ENCODE measurements at regions not wholly inside any gene's neighbourhood (a gene's known extent, or its start where the extent isn't known, plus 50 kb on each side); places are given as distances from the start of the nearest gene placed in this dataset.

DNA sequence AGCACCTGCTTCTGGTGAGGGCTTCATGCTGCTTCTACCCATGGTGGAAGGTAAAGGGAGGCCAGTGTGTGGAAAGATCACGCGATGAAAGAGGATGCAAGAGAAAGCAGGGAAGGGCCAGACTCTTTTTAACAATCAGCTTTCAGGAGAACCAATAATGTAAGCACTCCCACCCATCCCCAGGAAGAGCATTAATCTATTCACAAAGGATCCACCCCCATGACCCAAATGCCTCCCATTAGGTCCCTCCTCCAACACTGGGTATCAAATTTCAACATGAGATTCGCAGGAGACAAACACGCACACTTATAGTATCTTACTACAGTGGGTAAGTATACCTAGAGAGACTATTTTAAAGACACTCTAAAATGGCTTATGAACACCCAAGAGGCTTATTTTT is 80.5 kb upstream of the TMCC3 start:
- no peaks in the 10 kb centered on the region for H3K9me3 ChIP-seq (ENCODE audit: low read length)
- TF ChIP-seq EZH2 (IDR thresholded peaks at IDR 0.05; ENCODE audit: borderline replicate concordance, low read length): no peak
- TF ChIP-seq, protein P1, sequence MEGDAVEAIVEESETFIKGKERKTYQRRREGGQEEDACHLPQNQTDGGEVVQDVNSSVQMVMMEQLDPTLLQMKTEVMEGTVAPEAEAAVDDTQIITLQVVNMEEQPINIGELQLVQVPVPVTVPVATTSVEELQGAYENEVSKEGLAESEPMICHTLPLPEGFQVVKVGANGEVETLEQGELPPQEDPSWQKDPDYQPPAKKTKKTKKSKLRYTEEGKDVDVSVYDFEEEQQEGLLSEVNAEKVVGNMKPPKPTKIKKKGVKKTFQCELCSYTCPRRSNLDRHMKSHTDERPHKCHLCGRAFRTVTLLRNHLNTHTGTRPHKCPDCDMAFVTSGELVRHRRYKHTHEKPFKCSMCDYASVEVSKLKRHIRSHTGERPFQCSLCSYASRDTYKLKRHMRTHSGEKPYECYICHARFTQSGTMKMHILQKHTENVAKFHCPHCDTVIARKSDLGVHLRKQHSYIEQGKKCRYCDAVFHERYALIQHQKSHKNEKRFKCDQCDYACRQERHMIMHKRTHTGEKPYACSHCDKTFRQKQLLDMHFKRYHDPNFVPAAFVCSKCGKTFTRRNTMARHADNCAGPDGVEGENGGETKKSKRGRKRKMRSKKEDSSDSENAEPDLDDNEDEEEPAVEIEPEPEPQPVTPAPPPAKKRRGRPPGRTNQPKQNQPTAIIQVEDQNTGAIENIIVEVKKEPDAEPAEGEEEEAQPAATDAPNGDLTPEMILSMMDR (IDR thresholded peaks at IDR 0.05; ENCODE audit: low read length): no peak

DNA sequence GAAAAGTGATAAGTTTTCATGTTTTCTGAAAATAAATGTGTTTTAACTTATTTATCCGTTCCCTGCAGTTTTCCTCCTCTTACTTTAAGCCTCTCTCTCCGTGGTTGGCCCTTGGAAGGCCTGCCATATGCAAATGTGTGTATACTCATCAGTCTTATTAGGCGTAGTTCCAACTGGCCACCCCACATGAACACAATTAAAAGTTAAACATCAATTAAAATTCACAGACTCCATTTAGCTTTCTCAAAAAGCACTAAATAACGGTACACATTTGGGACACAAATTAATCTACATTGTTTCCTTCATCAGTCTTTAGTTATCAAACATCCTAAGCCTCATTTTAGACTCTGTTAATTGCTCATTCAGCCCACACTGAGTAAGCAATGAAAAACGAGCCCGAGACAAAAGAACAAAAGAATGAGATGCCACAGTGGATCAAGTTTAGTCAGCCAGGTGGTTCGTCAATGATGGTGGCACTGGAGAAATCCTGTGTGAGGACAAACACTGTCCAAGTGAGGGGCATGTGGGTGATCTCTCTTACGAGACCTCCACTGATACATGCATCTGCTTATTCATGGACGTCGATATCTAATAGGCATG is 76.0 kb upstream of the TMCC3 start:
- Histone ChIP-seq H3K4me2 (ENCODE audit: low read length) (no peak overlapping the region), H3K79me2 (ENCODE audit: insufficient read depth, low read length) (no peaks in the 10 kb centered on the region), H3K9me2 (ENCODE audit: low read depth, low read length) (no peaks in the 10 kb centered on the region), H3K27me3 (ENCODE audit: insufficient read depth, low read length) (no peaks in the 10 kb centered on the region; the same call in 1 of the 2 replicates), H3K4me3 (ENCODE audit: low read depth, low read length, poor library complexity, severe bottlenecking) (no peak overlapping the region), H4K20me1 (ENCODE audit: insufficient read depth, low read length) (no peaks in the 10 kb centered on the region), H3K36me3 (ENCODE audit: insufficient read depth, low read length) (no peaks in the 10 kb centered on the region), H3K27ac (ENCODE audit: low read depth, low read length, poor library complexity, severe bottlenecking) (no peak overlapping the region), H3K9ac (ENCODE audit: low read length) (no peak overlapping the region), H2AFZ (ENCODE audit: low read length) (no peak overlapping the region), H3K4me1 (ENCODE audit: insufficient read depth, low read length, severe bottlenecking) (peaks cover 4% of the 10 kb centered on the region), H3K9me3 (ENCODE audit: low read length) (no peaks in the 10 kb centered on the region), H3F3A (ENCODE audit: insufficient read depth, low read length) (no peaks in the 10 kb centered on the region)
- no peak for TF ChIP-seq EZH2 (IDR thresholded peaks at IDR 0.05; ENCODE audit: borderline replicate concordance, low read length)
- TF ChIP-seq, protein P1 (IDR thresholded peaks at IDR 0.05; ENCODE audit: low read length): no peak

More for the DNA sequence above, 80.5 kb upstream of the TMCC3 start:
- Histone ChIP-seq H3K79me2 (ENCODE audit: insufficient read depth, low read length) (no peaks in the 10 kb centered on the region), H3K9ac (ENCODE audit: low read length) (no peak overlapping the region), H3K4me2 (ENCODE audit: low read length) (no peak overlapping the region), H3K9me2 (ENCODE audit: low read depth, low read length) (no peaks in the 10 kb centered on the region), H3K27me3 (ENCODE audit: insufficient read depth, low read length) (no peaks in the 10 kb centered on the region; the same call in 1 of the 2 replicates), H4K20me1 (ENCODE audit: insufficient read depth, low read length) (no peaks in the 10 kb centered on the region), H3K27ac (ENCODE audit: low read depth, low read length, poor library complexity, severe bottlenecking) (no peak overlapping the region), H2AFZ (ENCODE audit: low read length) (no peak overlapping the region), H3F3A (ENCODE audit: insufficient read depth, low read length) (no peaks in the 10 kb centered on the region), H3K36me3 (ENCODE audit: insufficient read depth, low read length) (no peaks in the 10 kb centered on the region), H3K4me1 (ENCODE audit: insufficient read depth, low read length, severe bottlenecking) (no peaks in the 10 kb centered on the region), H3K4me3 (ENCODE audit: low read depth, low read length, poor library complexity, severe bottlenecking) (no peak overlapping the region)

DNA sequence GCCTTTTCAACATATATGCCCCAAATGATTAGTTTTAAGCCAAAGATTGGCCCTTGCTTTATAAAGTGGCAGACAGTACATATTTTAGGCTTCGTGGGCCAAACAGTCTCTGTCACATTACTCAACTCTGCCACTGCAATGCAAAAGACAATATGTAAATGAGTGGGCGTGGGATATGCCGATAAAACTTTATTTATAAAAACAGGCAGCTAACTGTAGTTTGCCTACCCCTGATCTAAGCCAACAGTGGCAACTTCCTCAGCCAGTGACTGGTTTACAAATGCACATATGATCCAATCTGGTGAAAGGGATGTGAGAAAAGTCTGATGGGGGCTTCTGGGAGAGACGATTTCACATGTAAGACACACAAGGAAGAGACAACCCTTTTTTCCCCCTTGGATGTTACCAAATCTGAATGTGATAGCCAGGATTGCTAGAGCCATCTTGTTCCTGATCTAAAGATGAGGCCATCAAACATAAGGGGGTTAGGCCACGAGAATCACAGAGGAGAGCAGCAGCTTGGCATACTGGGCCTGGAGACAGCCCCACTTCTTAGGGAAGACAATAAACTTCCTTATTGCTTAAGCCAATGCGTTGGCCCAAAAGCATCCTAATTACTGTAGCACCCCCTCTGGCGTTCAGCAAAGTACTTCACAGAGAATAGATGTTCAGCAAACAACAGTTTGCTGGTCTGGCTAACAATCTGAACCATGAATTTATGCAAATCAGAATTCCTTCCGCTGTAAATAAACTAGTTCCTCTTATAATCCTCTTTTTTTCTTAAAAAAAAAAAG is 75.2 kb upstream of the TMCC3 start:
- no peaks in the 10 kb centered on the region for H3K9me3 ChIP-seq (ENCODE audit: low read length)
- H3K9me2 ChIP-seq (ENCODE audit: low read depth, low read length): no peaks in the 10 kb centered on the region
- H3K4me2 ChIP-seq (ENCODE audit: low read length): no peak overlapping the region
- H3K36me3 ChIP-seq (ENCODE audit: insufficient read depth, low read length): no peaks in the 10 kb centered on the region
- no peak overlapping the region for H3K27ac ChIP-seq (ENCODE audit: low read depth, low read length, poor library complexity, severe bottlenecking)
- H3K9ac ChIP-seq (ENCODE audit: low read length): no peak overlapping the region
- H3K4me3 ChIP-seq (ENCODE audit: low read depth, low read length, poor library complexity, severe bottlenecking): no peak overlapping the region
- TF ChIP-seq, protein P1 (IDR thresholded peaks at IDR 0.05; ENCODE audit: low read length): peak; percentile 44
- TF ChIP-seq EZH2 (IDR thresholded peaks at IDR 0.05; ENCODE audit: borderline replicate concordance, low read length): no peak
- no peaks in the 10 kb centered on the region for H3K79me2 ChIP-seq (ENCODE audit: insufficient read depth, low read length)
- no peaks in the 10 kb centered on the region; the same call in 1 of the 2 replicates for H3K27me3 ChIP-seq (ENCODE audit: insufficient read depth, low read length)
- H3F3A ChIP-seq (ENCODE audit: insufficient read depth, low read length): no peaks in the 10 kb centered on the region
- no peak overlapping the region for H2AFZ ChIP-seq (ENCODE audit: low read length)
- no peaks in the 10 kb centered on the region for H4K20me1 ChIP-seq (ENCODE audit: insufficient read depth, low read length)
- peaks cover 4% of the 10 kb centered on the region for H3K4me1 ChIP-seq (ENCODE audit: insufficient read depth, low read length, severe bottlenecking)
